A549 (cell line): ENCODE measurements at regions not wholly inside any gene's neighbourhood (a gene's known extent, or its start where the extent isn't known, plus 50 kb on each side); places are given as distances from the start of the nearest gene placed in this dataset.

Experiments
- HES2 ChIP-seq: fragments of >200 bp; sonication (Bioruptor Twin); formaldehyde crosslinking; IDR thresholded peaks from 2 replicates; pipeline ENCODE4 v1.6.1; 2016
- JUNB ChIP-seq: fragments of >200 bp; sonication (Bioruptor Twin); formaldehyde crosslinking; IDR thresholded peaks from 2 replicates; pipeline ENCODE4 v1.6.1; 2016
- NR3C1 ChIP-seq: fragments of >200 bp; sonication (Bioruptor Twin); formaldehyde crosslinking; IDR thresholded peaks from 3 replicates; pipeline ENCODE4 v1.6.1; 2017
- TF ChIP-seq, protein P1 (sequence below): fragments of >200 bp; sonication (Bioruptor Twin); formaldehyde crosslinking; IDR thresholded peaks from 3 replicates; pipeline ENCODE4 v1.5.1; 2016

GRCh38 chr5:144028636-144029035, 141.8 kb downstream of the YIPF5 start:
- TF ChIP-seq NR3C1 (no peak), HES2 (no peak), JUNB (no peak)
- TF ChIP-seq, protein P1, sequence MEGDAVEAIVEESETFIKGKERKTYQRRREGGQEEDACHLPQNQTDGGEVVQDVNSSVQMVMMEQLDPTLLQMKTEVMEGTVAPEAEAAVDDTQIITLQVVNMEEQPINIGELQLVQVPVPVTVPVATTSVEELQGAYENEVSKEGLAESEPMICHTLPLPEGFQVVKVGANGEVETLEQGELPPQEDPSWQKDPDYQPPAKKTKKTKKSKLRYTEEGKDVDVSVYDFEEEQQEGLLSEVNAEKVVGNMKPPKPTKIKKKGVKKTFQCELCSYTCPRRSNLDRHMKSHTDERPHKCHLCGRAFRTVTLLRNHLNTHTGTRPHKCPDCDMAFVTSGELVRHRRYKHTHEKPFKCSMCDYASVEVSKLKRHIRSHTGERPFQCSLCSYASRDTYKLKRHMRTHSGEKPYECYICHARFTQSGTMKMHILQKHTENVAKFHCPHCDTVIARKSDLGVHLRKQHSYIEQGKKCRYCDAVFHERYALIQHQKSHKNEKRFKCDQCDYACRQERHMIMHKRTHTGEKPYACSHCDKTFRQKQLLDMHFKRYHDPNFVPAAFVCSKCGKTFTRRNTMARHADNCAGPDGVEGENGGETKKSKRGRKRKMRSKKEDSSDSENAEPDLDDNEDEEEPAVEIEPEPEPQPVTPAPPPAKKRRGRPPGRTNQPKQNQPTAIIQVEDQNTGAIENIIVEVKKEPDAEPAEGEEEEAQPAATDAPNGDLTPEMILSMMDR = no peak
